ENCODE measurements at regions not wholly inside any gene's neighbourhood (a gene's known extent, or its start where the extent isn't known, plus 50 kb on each side); places are given as distances from the start of the nearest gene placed in this dataset.

- H3K9me3 Mint-ChIP-seq, result peaks cover 4 to 8% of the 10 kb centered on the region in 2 experiments; a peak in 4 of 5 replicates
- no CpG with 5 or more reads among the region's 3 CpGs for WGBS (ENCODE audit: extremely low coverage, insufficient read length, low lambda C conversion rate)
- no peak overlapping the region for H3T11ph ChIP-seq (ENCODE audit: low read length)
Observed at GRCh38 chr11:93958991-93959390, 62.2 kb upstream of the HEPHL1 start.

More at GRCh38 chr11:93958991-93959390, 62.2 kb upstream of the HEPHL1 start:
- no peak overlapping the region for H2BK12ac ChIP-seq (ENCODE audit: insufficient read length, low read depth, low read length)
- H4K91ac ChIP-seq (ENCODE audit: insufficient read length, low read depth, low read length), result no peak overlapping the region
- H2BK20ac ChIP-seq (ENCODE audit: low read depth, low read length, poor library complexity, severe bottlenecking), result no peak overlapping the region
- no peak for TF ChIP-seq CTCF (conservative IDR thresholded peaks at IDR 0.05)
- H3K4me2 ChIP-seq (ENCODE audit: insufficient read depth, insufficient read length, low read length), result no peak overlapping the region
- peaks cover 2 to 7% (median 2%) of the 10 kb centered on the region in 3 experiments; a peak in 4 of 7 replicates for H3K36me3 Mint-ChIP-seq (ENCODE audit: insufficient read depth in 1 of 3, low read depth in 3 of 3)
- peaks cover 0 to 12% of the 10 kb centered on the region in 2 experiments; a peak in 3 of 4 replicates for H3K4me1 Mint-ChIP-seq
- H3K9me3 ChIP-seq (ENCODE audit: control insufficient read depth, low read depth, low read length), result no peaks in the 10 kb centered on the region
- no peaks in the 10 kb centered on the region for H3K79me2 ChIP-seq (ENCODE audit: insufficient read depth, low read length)
- no peak overlapping the region for H2BK120ac ChIP-seq (ENCODE audit: low read depth, low read length, poor library complexity, severe bottlenecking)
- no peak for DNase-seq
- H4K20me1 ChIP-seq (ENCODE audit: control insufficient read depth, insufficient read depth, insufficient read length), result no peaks in the 10 kb centered on the region
- H3K23me2 ChIP-seq (ENCODE audit: insufficient read length, low read depth, low read length, poor library complexity, severe bottlenecking), result no peaks in the 10 kb centered on the region
- H3K27ac ChIP-seq (ENCODE audit: insufficient read length, low read depth, low read length), result no peak overlapping the region
- peaks cover 2% of the 10 kb centered on the region for H3K27me3 Mint-ChIP-seq (ENCODE audit: low read depth)
- no peaks in the 10 kb centered on the region for H3K79me1 ChIP-seq (ENCODE audit: insufficient read depth, low read depth, low read length, poor library complexity, severe bottlenecking)
- no peak overlapping the region for H2BK15ac ChIP-seq (ENCODE audit: low read depth, low read length)
- no peak overlapping the region for H3K23ac ChIP-seq (ENCODE audit: insufficient read length, low read depth, low read length)
- H3K27ac Mint-ChIP-seq, result no peak overlapping the region
- no peaks in the 10 kb centered on the region for H3K27me3 ChIP-seq (ENCODE audit: insufficient read depth, low read length)
- H2AK5ac ChIP-seq (ENCODE audit: insufficient read length, low read length), result no peak overlapping the region
- no peak overlapping the region for H4K8ac ChIP-seq (replicated peaks; ENCODE audit: insufficient read length, low read depth, low read length)
- no peak overlapping the region for H3K56ac ChIP-seq (ENCODE audit: insufficient read length, low read depth, low read length)
- H3K4ac ChIP-seq (ENCODE audit: low read depth, low read length), result no peak overlapping the region
- no peak overlapping the region for H2BK5ac ChIP-seq (ENCODE audit: insufficient read length, low read length)
- no peak overlapping the region for H3K18ac ChIP-seq (ENCODE audit: insufficient read length, low read depth, low read length)
- H3K4me3 Mint-ChIP-seq, result no peak overlapping the region
- H3K14ac ChIP-seq (ENCODE audit: insufficient read depth, low read length), result no peak overlapping the region
- no peak overlapping the region for H3K9ac ChIP-seq (ENCODE audit: extremely low read depth, insufficient read length, low read length)
- no peak overlapping the region for H4K5ac ChIP-seq (ENCODE audit: insufficient read length, low read depth, low read length)
- no peaks in the 10 kb centered on the region for H3K4me1 ChIP-seq (ENCODE audit: insufficient read depth, low read length)
- H2AFZ ChIP-seq (ENCODE audit: low read length), result no peak overlapping the region

Measured in H9 (cell line).